ENCODE measurements at regions not wholly inside any gene's neighbourhood (a gene's known extent, or its start where the extent isn't known, plus 50 kb on each side); places are given as distances from the start of the nearest gene placed in this dataset.

GRCh38 chr12:61188801-61189595 lies 1071.2 kb upstream of the USP15 start:
- no peak for TF ChIP-seq EP300 (IDR thresholded peaks at IDR 0.05)
- 83 to 86% methylated on average over 18 of the region's 18 CpGs for WGBS, 2 donors
- H3K4me3 ChIP-seq, result no peak overlapping the region

GRCh38 chr12:61213646-61214045 lies 1046.6 kb upstream of the USP15 start:
- intact Hi-C loops (cut with DNase I), result no loop called here
- Histone ChIP-seq H3K27me3 (no peaks in the 10 kb centered on the region), H3K36me3 (no peaks in the 10 kb centered on the region), H3K27ac (no peak overlapping the region), H3K4me3 (no peak overlapping the region), H3K9me3 (peaks cover 0 to 4% (median 0%) of the 10 kb centered on the region in 4 donors), H3K4me1 (no peaks in the 10 kb centered on the region)
- WGBS, 2 donors, result 50 to 73% methylated on average over 3 of the region's 3 CpGs
- no peak for DNase-seq
- TF ChIP-seq EP300 (IDR thresholded peaks at IDR 0.05), result no peak
- TF ChIP-seq, protein P1, sequence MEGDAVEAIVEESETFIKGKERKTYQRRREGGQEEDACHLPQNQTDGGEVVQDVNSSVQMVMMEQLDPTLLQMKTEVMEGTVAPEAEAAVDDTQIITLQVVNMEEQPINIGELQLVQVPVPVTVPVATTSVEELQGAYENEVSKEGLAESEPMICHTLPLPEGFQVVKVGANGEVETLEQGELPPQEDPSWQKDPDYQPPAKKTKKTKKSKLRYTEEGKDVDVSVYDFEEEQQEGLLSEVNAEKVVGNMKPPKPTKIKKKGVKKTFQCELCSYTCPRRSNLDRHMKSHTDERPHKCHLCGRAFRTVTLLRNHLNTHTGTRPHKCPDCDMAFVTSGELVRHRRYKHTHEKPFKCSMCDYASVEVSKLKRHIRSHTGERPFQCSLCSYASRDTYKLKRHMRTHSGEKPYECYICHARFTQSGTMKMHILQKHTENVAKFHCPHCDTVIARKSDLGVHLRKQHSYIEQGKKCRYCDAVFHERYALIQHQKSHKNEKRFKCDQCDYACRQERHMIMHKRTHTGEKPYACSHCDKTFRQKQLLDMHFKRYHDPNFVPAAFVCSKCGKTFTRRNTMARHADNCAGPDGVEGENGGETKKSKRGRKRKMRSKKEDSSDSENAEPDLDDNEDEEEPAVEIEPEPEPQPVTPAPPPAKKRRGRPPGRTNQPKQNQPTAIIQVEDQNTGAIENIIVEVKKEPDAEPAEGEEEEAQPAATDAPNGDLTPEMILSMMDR (IDR thresholded peaks at IDR 0.05), result no peak
- TF ChIP-seq POLR2AphosphoS5 (IDR thresholded peaks at IDR 0.05), result no peak
- no peak for TF ChIP-seq POLR2A (IDR thresholded peaks at IDR 0.05)

More at GRCh38 chr12:61188801-61189595, 1071.2 kb upstream of the USP15 start:
- Histone ChIP-seq H3K4me1 (no peaks in the 10 kb centered on the region), H3K36me3 (no peaks in the 10 kb centered on the region), H3K9me3 (no peaks in the 10 kb centered on the region), H3K27me3 (no peaks in the 10 kb centered on the region), H3K27ac (no peak overlapping the region)
- intact Hi-C loops (cut with DNase I), result no loop called here
- DNase-seq, result no peak

DNA sequence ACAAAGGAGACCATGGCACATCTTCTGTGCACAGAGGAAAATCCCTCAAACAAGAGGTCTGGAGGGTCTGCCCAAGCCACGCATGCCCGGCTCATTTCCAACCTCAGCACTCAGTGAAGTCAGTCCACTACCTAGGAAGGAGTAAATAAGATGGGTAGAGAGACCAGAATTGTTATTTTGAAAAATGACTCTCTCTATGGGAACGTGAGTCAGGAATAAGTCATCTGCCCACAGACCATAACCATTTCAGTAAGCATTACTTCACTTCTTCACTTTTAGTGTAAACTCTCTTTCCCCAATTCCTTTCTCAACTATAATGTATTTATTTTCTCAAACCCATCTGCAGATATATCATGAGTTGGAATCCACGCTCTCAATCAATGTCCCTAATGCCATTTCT lies 1039.9 kb upstream of the USP15 start:
- intact Hi-C loops (cut with DNase I), result no loop called here
- 91 to 93% methylated on average over 4 of the region's 4 CpGs for WGBS, 2 donors
- H3K36me3 ChIP-seq, result no peaks in the 10 kb centered on the region
- H3K9me3 ChIP-seq, result peaks cover 0 to 2% (median 0%) of the 10 kb centered on the region in 4 donors
- no peak overlapping the region for H3K4me3 ChIP-seq
- H3K27me3 ChIP-seq, result no peaks in the 10 kb centered on the region
- no peak for TF ChIP-seq EP300 (IDR thresholded peaks at IDR 0.05)
- TF ChIP-seq, protein P1 (IDR thresholded peaks at IDR 0.05), result no peak
- TF ChIP-seq POLR2A (IDR thresholded peaks at IDR 0.05), result no peak
- TF ChIP-seq POLR2AphosphoS5 (IDR thresholded peaks at IDR 0.05), result no peak
- no peak overlapping the region for H3K27ac ChIP-seq
- no peaks in the 10 kb centered on the region for H3K4me1 ChIP-seq
- no peak for DNase-seq

GRCh38 chr12:61232040-61232439 lies 1028.2 kb upstream of the USP15 start:
- Histone ChIP-seq H3K4me3 (no peak overlapping the region), H3K27ac (no peak overlapping the region), H3K36me3 (no peaks in the 10 kb centered on the region), H3K9me3 (peaks cover 0 to 7% (median 0%) of the 10 kb centered on the region in 4 donors), H3K4me1 (no peaks in the 10 kb centered on the region), H3K27me3 (no peaks in the 10 kb centered on the region)
- DNase-seq, result no peak
- no peak for TF ChIP-seq POLR2A (IDR thresholded peaks at IDR 0.05)
- no peak for TF ChIP-seq POLR2AphosphoS5 (IDR thresholded peaks at IDR 0.05)
- no peak for TF ChIP-seq EP300 (IDR thresholded peaks at IDR 0.05)
- TF ChIP-seq, protein P1 (IDR thresholded peaks at IDR 0.05), result no peak
- 83 to 86% methylated on average over 5 of the region's 5 CpGs for WGBS, 2 donors
- intact Hi-C loops (cut with DNase I), result no loop called here

GRCh38 chr12:61250303-61250702 lies 1009.9 kb upstream of the USP15 start:
- Histone ChIP-seq H3K27me3 (no peaks in the 10 kb centered on the region), H3K4me1 (no peaks in the 10 kb centered on the region), H3K9me3 (no peaks in the 10 kb centered on the region), H3K27ac (no peak overlapping the region), H3K4me3 (no peak overlapping the region), H3K36me3 (no peaks in the 10 kb centered on the region)
- no peak for DNase-seq
- 77 to 87% methylated on average over 2 of the region's 2 CpGs for WGBS, 2 donors
- intact Hi-C loops (cut with DNase I), result no loop called here
- TF ChIP-seq EP300 (IDR thresholded peaks at IDR 0.05), result no peak
- TF ChIP-seq, protein P1 (IDR thresholded peaks at IDR 0.05), result no peak
- no peak for TF ChIP-seq POLR2A (IDR thresholded peaks at IDR 0.05)

Measured in sigmoid colon (tissue), 6 donors.